Neural progenitor cell (in vitro differentiated cells): ENCODE measurements at regions not wholly inside any gene's neighbourhood (a gene's known extent, or its start where the extent isn't known, plus 50 kb on each side); places are given as distances from the start of the nearest gene placed in this dataset.

Experiments used
- DNase-seq: peaks from one replicate; pipeline ENCODE4 v3.0.0-alpha.2; 2016; ENCODE audit warnings: low spot score
- H2AFZ ChIP-seq: fragments of 200-600 bp; sonication (generic); replicated peaks from 2 replicates; pipeline ENCODE4 v1.6.1; 2016; ENCODE audit warnings: antibody characterized with exemption
- H3F3A ChIP-seq: fragments of 200-600 bp; sonication (generic); 2 replicates; pipeline ENCODE4 v1.6.1; 2016; ENCODE audit warnings: antibody characterized with exemption, low read depth
- H3K27ac ChIP-seq: fragments of 200-600 bp; sonication (generic); 2 replicates; pipeline ENCODE4 v1.5.1; 2016; ENCODE audit warnings: mild to moderate bottlenecking
- H3K27me3 ChIP-seq: fragments of 200-600 bp; sonication (generic); 2 replicates; pipeline ENCODE4 v1.6.1; 2016; ENCODE audit warnings: mild to moderate bottlenecking, moderate library complexity
- H3K36me3 ChIP-seq: fragments of 200-600 bp; sonication (generic); 2 replicates; pipeline ENCODE4 v1.5.1; 2016
- H3K4me1 ChIP-seq: fragments of 200-600 bp; sonication (generic); 2 replicates; pipeline ENCODE4 v1.6.1; 2016; ENCODE audit warnings: mixed run types
- H3K4me2 ChIP-seq: fragments of 200-600 bp; sonication (generic); 2 replicates; pipeline ENCODE4 v1.6.1; 2016
- H3K4me3 ChIP-seq: fragments of 200-600 bp; sonication (generic); 2 replicates; pipeline ENCODE4 v1.5.1; 2016
- H3K79me2 ChIP-seq: fragments of 200-600 bp; sonication (generic); 2 replicates; pipeline ENCODE4 v1.6.1; 2016; ENCODE audit warnings: low read depth
- H3K9ac ChIP-seq: fragments of 200-600 bp; sonication (generic); 2 replicates; pipeline ENCODE4 v1.6.1; 2016
- H3K9me3 ChIP-seq: fragments of 200-600 bp; sonication (generic); 2 replicates; pipeline ENCODE4 v1.5.1; 2016; ENCODE audit warnings: low read depth
- H4K20me1 ChIP-seq: fragments of 200-600 bp; sonication (generic); 2 replicates; pipeline ENCODE4 v1.6.1; 2016; ENCODE audit warnings: low read depth
- H3K27ac Mint-ChIP-seq: 3 replicates; pipeline ENCODE4 v1.8.0; 2021; ENCODE audit warnings: mixed read lengths
- H3K27me3 Mint-ChIP-seq: 2 replicates; pipeline ENCODE4 v1.8.0; 2022; ENCODE audit warnings: low read depth, mild to moderate bottlenecking, inconsistent platforms, moderate library complexity, mixed read lengths; ENCODE audit not compliant: insufficient read depth
- H3K36me3 Mint-ChIP-seq: 3 replicates; pipeline ENCODE4 v1.8.0; 2021; ENCODE audit warnings: mixed read lengths
- H3K4me1 Mint-ChIP-seq: 3 replicates; pipeline ENCODE4 v1.8.0; 2021; ENCODE audit warnings: mixed read lengths
- H3K4me3 Mint-ChIP-seq: 3 replicates; pipeline ENCODE4 v1.8.0; 2021; ENCODE audit warnings: mild to moderate bottlenecking, moderate library complexity, mixed read lengths
- H3K9me3 Mint-ChIP-seq: 3 replicates; pipeline ENCODE4 v1.8.0; 2020; ENCODE audit warnings: mixed read lengths
- CTCF ChIP-seq: fragments of 200-600 bp; sonication (generic); IDR thresholded peaks from 2 replicates; pipeline ENCODE4 v1.5.1; 2017; ENCODE audit warnings: antibody characterized with exemption, mild to moderate bottlenecking
- EZH2 ChIP-seq: fragments of 200-600 bp; sonication (generic); IDR thresholded peaks from 2 replicates; pipeline ENCODE4 v1.6.1; 2017; ENCODE audit warnings: antibody characterized with exemption, mild to moderate bottlenecking, moderate library complexity
- EZH2phosphoT487 ChIP-seq: fragments of 200-600 bp; sonication (generic); IDR thresholded peaks from 2 replicates; pipeline ENCODE4 v1.6.1; 2017; ENCODE audit warnings: antibody characterized with exemption

- no peaks in the 10 kb centered on the region for H3K36me3 ChIP-seq
- H3K4me3 ChIP-seq, result no peak overlapping the region
- Mint-ChIP-seq H3K27me3 (peaks cover 2% of the 10 kb centered on the region), H3K9me3 (peaks cover 59% of the 10 kb centered on the region), H3K4me3 (no peak overlapping the region), H3K27ac (no peak overlapping the region), H3K4me1 (no peaks in the 10 kb centered on the region), H3K36me3 (peaks cover 47% of the 10 kb centered on the region)
- no peak overlapping the region for H2AFZ ChIP-seq
- TF ChIP-seq CTCF, result no peak
- TF ChIP-seq EZH2phosphoT487, result no peak
- no peak for TF ChIP-seq EZH2
- H3K27ac ChIP-seq, result no peak overlapping the region
- peaks cover 3% of the 10 kb centered on the region for H3F3A ChIP-seq
- no peak overlapping the region for H3K9ac ChIP-seq
- no peak overlapping the region for H3K4me2 ChIP-seq
- peaks cover 2% of the 10 kb centered on the region for H3K79me2 ChIP-seq
- no peak for DNase-seq
- no peaks in the 10 kb centered on the region for H3K27me3 ChIP-seq
- peaks cover 7% of the 10 kb centered on the region for H4K20me1 ChIP-seq
- H3K9me3 ChIP-seq, result no peaks in the 10 kb centered on the region
- H3K4me1 ChIP-seq, result no peaks in the 10 kb centered on the region
Measured at GRCh38 chrX:115901241-115901640, 269.3 kb upstream of the AGTR2 start.

- Mint-ChIP-seq H3K36me3 (peaks cover 43% of the 10 kb centered on the region), H3K27me3 (peaks cover 10% of the 10 kb centered on the region), H3K27ac (no peak overlapping the region), H3K9me3 (peaks cover 60% of the 10 kb centered on the region), H3K4me1 (no peaks in the 10 kb centered on the region), H3K4me3 (no peak overlapping the region)
- Histone ChIP-seq H3F3A (peaks cover 3% of the 10 kb centered on the region), H3K4me1 (no peaks in the 10 kb centered on the region), H3K4me2 (no peak overlapping the region), H3K27ac (no peak overlapping the region), H3K9ac (no peak overlapping the region), H3K9me3 (no peaks in the 10 kb centered on the region), H3K27me3 (no peaks in the 10 kb centered on the region), H3K4me3 (no peak overlapping the region), H2AFZ (no peak overlapping the region), H3K79me2 (peaks cover 12% of the 10 kb centered on the region), H3K36me3 (no peaks in the 10 kb centered on the region), H4K20me1 (no peaks in the 10 kb centered on the region)
- TF ChIP-seq EZH2phosphoT487, result no peak
- no peak for TF ChIP-seq EZH2
- TF ChIP-seq CTCF, result no peak
- DNase-seq, result no peak
Measured at GRCh38 chrX:115902995-115903394, 267.5 kb upstream of the AGTR2 start.

GRCh38 chrX:115906276-115906675, 264.3 kb upstream of the AGTR2 start:
- Histone ChIP-seq H2AFZ (no peak overlapping the region), H3K79me2 (peaks cover 31% of the 10 kb centered on the region), H4K20me1 (no peaks in the 10 kb centered on the region), H3K9me3 (peaks cover 7% of the 10 kb centered on the region), H3K27ac (no peak overlapping the region), H3K4me1 (no peaks in the 10 kb centered on the region), H3K4me3 (no peak overlapping the region), H3K27me3 (no peaks in the 10 kb centered on the region), H3K9ac (no peak overlapping the region), H3K4me2 (no peak overlapping the region), H3F3A (no peaks in the 10 kb centered on the region), H3K36me3 (no peaks in the 10 kb centered on the region)
- no peak overlapping the region for H3K4me3 Mint-ChIP-seq
- DNase-seq, result no peak
- H3K36me3 Mint-ChIP-seq, result peaks cover 35% of the 10 kb centered on the region
- no peak for TF ChIP-seq EZH2
- no peak for TF ChIP-seq CTCF
- H3K27me3 Mint-ChIP-seq, result peaks cover 8% of the 10 kb centered on the region
- H3K9me3 Mint-ChIP-seq, result peaks cover 68% of the 10 kb centered on the region
- no peak overlapping the region for H3K27ac Mint-ChIP-seq
- no peaks in the 10 kb centered on the region for H3K4me1 Mint-ChIP-seq

GRCh38 chrX:115906881-115907280, 263.7 kb upstream of the AGTR2 start:
- no peaks in the 10 kb centered on the region for H3K4me1 Mint-ChIP-seq
- peaks cover 31% of the 10 kb centered on the region for H3K36me3 Mint-ChIP-seq
- TF ChIP-seq CTCF, result no peak
- no peak for TF ChIP-seq EZH2phosphoT487
- no peak for TF ChIP-seq EZH2

More at GRCh38 chrX:115906881-115907280, 263.7 kb upstream of the AGTR2 start:
- Mint-ChIP-seq H3K27me3 (peaks cover 8% of the 10 kb centered on the region), H3K9me3 (peaks cover 69% of the 10 kb centered on the region), H3K27ac (no peak overlapping the region), H3K4me3 (no peak overlapping the region)
- Histone ChIP-seq H4K20me1 (no peaks in the 10 kb centered on the region), H2AFZ (no peak overlapping the region), H3F3A (no peaks in the 10 kb centered on the region), H3K9ac (no peak overlapping the region), H3K27me3 (no peaks in the 10 kb centered on the region), H3K9me3 (peaks cover 7% of the 10 kb centered on the region), H3K27ac (no peak overlapping the region), H3K4me2 (no peak overlapping the region), H3K4me1 (no peaks in the 10 kb centered on the region), H3K79me2 (peaks cover 38% of the 10 kb centered on the region), H3K36me3 (no peaks in the 10 kb centered on the region), H3K4me3 (no peak overlapping the region)
- DNase-seq, result no peak
